UCSD-AML1 (cell line): ENCODE measurements at regions not wholly inside any gene's neighbourhood (a gene's known extent, or its start where the extent isn't known, plus 50 kb on each side); places are given as distances from the start of the nearest gene placed in this dataset.
"Not testable (repeated sequence)": the region's sequence is repeated elsewhere in the genome, so short reads cannot be mapped to it uniquely, and the experiment has no call there.

Experiments used
- DNase-seq: peaks from one replicate; lab custom pipeline; 2025; ENCODE audit not compliant: unreplicated experiment; lab: John Stamatoyannopoulos, UW

GRCh38 chr11:28837599-28837998 lies 729.4 kb downstream of the METTL15 start:
- no peak for DNase-seq

GRCh38 chr11:28836285-28837081 lies 728.3 kb downstream of the METTL15 start:
- no peak for DNase-seq

GRCh38 chr11:28835790-28836189 lies 727.6 kb downstream of the METTL15 start:
- DNase-seq, result no peak

- DNase-seq, result no peak
Observed at GRCh38 chr11:28835317-28835716, 727.1 kb downstream of the METTL15 start.

- DNase-seq, result no peak
Observed at GRCh38 chr11:28834877-28835276, 726.7 kb downstream of the METTL15 start.

GRCh38 chr11:28833670-28834069 lies 725.5 kb downstream of the METTL15 start:
- DNase-seq, result no peak

- no peak for DNase-seq
Observed at GRCh38 chr11:28833169-28833568, 725.0 kb downstream of the METTL15 start.

- DNase-seq, result no peak
Observed at GRCh38 chr11:28826807-28827206, 718.6 kb downstream of the METTL15 start.

- no peak for DNase-seq
Observed at GRCh38 chr11:28822576-28822975, 714.4 kb downstream of the METTL15 start.

GRCh38 chr11:28820296-28820989 lies 712.3 kb downstream of the METTL15 start:
- DNase-seq, result no peak

GRCh38 chr11:28819741-28820140 lies 711.6 kb downstream of the METTL15 start:
- no peak for DNase-seq

GRCh38 chr11:28815110-28815509 lies 706.9 kb downstream of the METTL15 start:
- DNase-seq, result no peak

GRCh38 chr11:28808771-28809170 lies 700.6 kb downstream of the METTL15 start:
- no peak for DNase-seq

- DNase-seq, result no peak
Observed at GRCh38 chr11:28799316-28799715, 691.1 kb downstream of the METTL15 start.

- no peak for DNase-seq
Observed at GRCh38 chr11:28798286-28798685, 690.1 kb downstream of the METTL15 start.

- DNase-seq, result no peak
Observed at GRCh38 chr11:28797536-28797935, 689.3 kb downstream of the METTL15 start.

- no peak for DNase-seq
Observed at GRCh38 chr11:28794405-28794804, 686.2 kb downstream of the METTL15 start.

- DNase-seq, result no peak
Observed at GRCh38 chr11:28793282-28793738, 685.1 kb downstream of the METTL15 start.

GRCh38 chr11:28792856-28793255 lies 684.7 kb downstream of the METTL15 start:
- no peak for DNase-seq

GRCh38 chr11:28787897-28788296 lies 679.7 kb downstream of the METTL15 start:
- not testable (repeated sequence) for DNase-seq

- no peak for DNase-seq
Observed at GRCh38 chr11:28777126-28777525, 668.9 kb downstream of the METTL15 start.

- no peak for DNase-seq
Observed at GRCh38 chr11:28773606-28774005, 665.4 kb downstream of the METTL15 start.
